ENCODE measurements at regions not wholly inside any gene's neighbourhood (a gene's known extent, or its start where the extent isn't known, plus 50 kb on each side); places are given as distances from the start of the nearest gene placed in this dataset.
"Not testable (repeated sequence)": the region's sequence is repeated elsewhere in the genome, so short reads cannot be mapped to it uniquely, and the experiment has no call there.

DNA sequence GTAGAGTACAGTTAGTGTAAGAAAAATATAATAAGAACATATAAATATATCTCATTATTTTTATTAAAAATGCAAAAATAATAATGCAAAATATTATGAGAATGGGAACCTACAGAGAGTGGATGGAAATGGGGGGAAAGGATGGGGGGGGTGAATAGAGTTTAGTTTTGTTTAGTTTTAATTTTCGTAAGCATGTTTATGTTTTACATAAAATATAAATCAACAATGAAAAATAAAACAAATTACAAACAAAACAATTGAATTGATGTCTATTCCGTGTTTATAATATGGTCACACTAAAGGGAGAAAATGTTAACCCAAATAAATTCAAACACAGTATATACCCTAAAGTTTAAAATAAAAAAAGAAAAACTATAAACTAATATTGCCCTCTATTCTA is 1717.4 kb upstream of the SPRY2 start:
- Histone ChIP-seq H3K27ac (ENCODE audit: low read depth in 2 of 2, low read length in 2 of 2) (no peak overlapping the region), H3K9ac (ENCODE audit: low read length in 3 of 3) (no peak overlapping the region), H3K4me1 (ENCODE audit: control insufficient read depth in 2 of 3, insufficient read depth in 2 of 3, low read depth in 1 of 3, low read length in 3 of 3) (no peaks in the 10 kb centered on the region), H3K9me3 (ENCODE audit: control insufficient read depth in 2 of 3, insufficient read depth in 1 of 3, low read length in 3 of 3) (no peaks in the 10 kb centered on the region), H3K4me3 (ENCODE audit: low read length in 3 of 3) (no peak overlapping the region), H3K27me3 (ENCODE audit: control insufficient read depth, insufficient read depth, low read length) (no peaks in the 10 kb centered on the region), H3K36me3 (ENCODE audit: control insufficient read depth in 2 of 3, insufficient read depth in 3 of 3, low read length in 3 of 3) (no peaks in the 10 kb centered on the region)
- intact Hi-C loops (cut with DNase I): no loop called here
- TF ChIP-seq, protein P1, sequence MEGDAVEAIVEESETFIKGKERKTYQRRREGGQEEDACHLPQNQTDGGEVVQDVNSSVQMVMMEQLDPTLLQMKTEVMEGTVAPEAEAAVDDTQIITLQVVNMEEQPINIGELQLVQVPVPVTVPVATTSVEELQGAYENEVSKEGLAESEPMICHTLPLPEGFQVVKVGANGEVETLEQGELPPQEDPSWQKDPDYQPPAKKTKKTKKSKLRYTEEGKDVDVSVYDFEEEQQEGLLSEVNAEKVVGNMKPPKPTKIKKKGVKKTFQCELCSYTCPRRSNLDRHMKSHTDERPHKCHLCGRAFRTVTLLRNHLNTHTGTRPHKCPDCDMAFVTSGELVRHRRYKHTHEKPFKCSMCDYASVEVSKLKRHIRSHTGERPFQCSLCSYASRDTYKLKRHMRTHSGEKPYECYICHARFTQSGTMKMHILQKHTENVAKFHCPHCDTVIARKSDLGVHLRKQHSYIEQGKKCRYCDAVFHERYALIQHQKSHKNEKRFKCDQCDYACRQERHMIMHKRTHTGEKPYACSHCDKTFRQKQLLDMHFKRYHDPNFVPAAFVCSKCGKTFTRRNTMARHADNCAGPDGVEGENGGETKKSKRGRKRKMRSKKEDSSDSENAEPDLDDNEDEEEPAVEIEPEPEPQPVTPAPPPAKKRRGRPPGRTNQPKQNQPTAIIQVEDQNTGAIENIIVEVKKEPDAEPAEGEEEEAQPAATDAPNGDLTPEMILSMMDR (IDR thresholded peaks at IDR 0.05; ENCODE audit: borderline replicate concordance, extremely low read depth, insufficient read depth): no peak
- DNase-seq: no peak
- no peak for FAIRE-seq

DNA sequence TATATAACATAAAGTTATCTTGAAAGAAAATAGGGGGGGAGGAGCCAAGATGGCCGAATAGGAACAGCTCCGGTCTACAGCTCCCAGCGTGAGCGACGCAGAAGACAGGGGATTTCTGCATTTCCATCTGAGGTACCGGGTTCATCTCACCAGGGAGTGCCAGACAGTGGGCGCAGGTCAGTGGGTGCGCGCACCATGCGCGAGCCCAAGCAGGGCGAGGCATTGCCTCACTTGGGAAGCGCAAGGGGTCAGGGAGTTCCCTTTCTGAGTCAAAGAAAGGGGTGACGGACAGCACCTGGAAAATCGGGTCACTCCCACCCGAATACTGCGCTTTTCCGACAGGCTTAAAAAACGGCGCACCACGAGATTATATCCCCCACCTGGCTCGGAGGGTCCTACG is 1704.4 kb upstream of the SPRY2 start:
- H3K4me3 ChIP-seq (ENCODE audit: low read length in 3 of 3); H3K27me3 ChIP-seq (ENCODE audit: control insufficient read depth, insufficient read depth, low read length); H3K9ac ChIP-seq (ENCODE audit: low read length in 3 of 3); H3K9me3 ChIP-seq (ENCODE audit: control insufficient read depth in 2 of 3, insufficient read depth in 1 of 3, low read length in 3 of 3); H3K27ac ChIP-seq (ENCODE audit: low read depth in 2 of 2, low read length in 2 of 2); H3K36me3 ChIP-seq (ENCODE audit: control insufficient read depth in 2 of 3, insufficient read depth in 3 of 3, low read length in 3 of 3); FAIRE-seq; intact Hi-C loops (cut with DNase I); DNase-seq; H3K4me1 ChIP-seq (ENCODE audit: control insufficient read depth in 2 of 3, insufficient read depth in 2 of 3, low read depth in 1 of 3, low read length in 3 of 3): not testable (repeated sequence)

DNA sequence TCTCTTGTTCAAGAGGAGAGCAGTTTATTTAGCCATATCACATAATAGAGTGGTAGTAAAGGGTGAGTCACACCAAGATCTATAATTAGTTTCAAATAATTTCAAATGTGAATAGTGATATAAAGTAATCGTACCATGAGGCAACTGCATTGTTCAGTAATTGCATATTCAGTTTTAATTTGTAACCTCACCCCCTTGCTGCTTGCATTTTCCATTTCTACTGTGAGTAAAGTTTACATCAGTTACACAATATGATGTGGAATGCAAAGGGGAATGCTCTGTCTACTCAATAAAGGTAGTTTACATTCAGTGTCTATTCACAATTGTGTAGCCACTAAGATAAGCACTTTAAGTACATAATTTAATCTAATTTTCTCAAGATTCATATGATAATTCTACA is 1695.7 kb upstream of the SPRY2 start:
- H3K27me3 ChIP-seq (ENCODE audit: control insufficient read depth, insufficient read depth, low read length): no peaks in the 10 kb centered on the region
- DNase-seq (no peak), FAIRE-seq (no peak)
- no peak overlapping the region for H3K4me3 ChIP-seq (ENCODE audit: low read length in 3 of 3)
- TF ChIP-seq, protein P1 (IDR thresholded peaks at IDR 0.05; ENCODE audit: borderline replicate concordance, extremely low read depth, insufficient read depth): no peak
- no peak overlapping the region for H3K9ac ChIP-seq (ENCODE audit: low read length in 3 of 3)
- H3K4me1 ChIP-seq (ENCODE audit: control insufficient read depth in 2 of 3, insufficient read depth in 2 of 3, low read depth in 1 of 3, low read length in 3 of 3): no peaks in the 10 kb centered on the region
- peaks cover 0 to 2% (median 0%) of the 10 kb centered on the region in 3 donors for H3K9me3 ChIP-seq (ENCODE audit: control insufficient read depth in 2 of 3, insufficient read depth in 1 of 3, low read length in 3 of 3)
- H3K27ac ChIP-seq (ENCODE audit: low read depth in 2 of 2, low read length in 2 of 2): no peak overlapping the region
- no peaks in the 10 kb centered on the region for H3K36me3 ChIP-seq (ENCODE audit: control insufficient read depth in 2 of 3, insufficient read depth in 3 of 3, low read length in 3 of 3)
- intact Hi-C loops (cut with DNase I): no loop called here

DNA sequence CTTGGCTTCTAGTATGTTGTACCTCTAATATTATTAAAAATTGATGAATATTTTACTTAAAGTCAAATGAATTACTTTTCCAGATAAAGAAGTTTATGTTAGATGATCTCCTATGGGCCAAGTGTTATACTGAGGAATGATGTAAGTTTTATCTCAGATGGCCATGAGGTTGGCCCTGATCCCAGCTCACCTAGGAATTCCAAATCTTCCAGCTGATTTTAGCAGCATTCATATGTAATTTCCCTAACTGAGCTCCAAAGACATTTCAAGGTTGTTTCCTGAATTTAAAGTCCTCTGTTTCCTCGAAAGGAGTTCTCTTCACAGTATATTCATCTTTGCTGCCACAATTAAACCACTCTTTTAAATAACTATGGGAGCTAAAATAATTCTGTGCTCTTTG is 1670.4 kb upstream of the SPRY2 start:
- FAIRE-seq (no peak), DNase-seq (no peak)
- TF ChIP-seq, protein P1 (IDR thresholded peaks at IDR 0.05; ENCODE audit: borderline replicate concordance, extremely low read depth, insufficient read depth): no peak
- Histone ChIP-seq H3K9me3 (ENCODE audit: control insufficient read depth in 2 of 3, insufficient read depth in 1 of 3, low read length in 3 of 3) (no peaks in the 10 kb centered on the region), H3K4me3 (ENCODE audit: low read length in 3 of 3) (no peak overlapping the region), H3K36me3 (ENCODE audit: control insufficient read depth in 2 of 3, insufficient read depth in 3 of 3, low read length in 3 of 3) (no peaks in the 10 kb centered on the region), H3K4me1 (ENCODE audit: control insufficient read depth in 2 of 3, insufficient read depth in 2 of 3, low read depth in 1 of 3, low read length in 3 of 3) (no peaks in the 10 kb centered on the region), H3K9ac (ENCODE audit: low read length in 3 of 3) (no peak overlapping the region), H3K27ac (ENCODE audit: low read depth in 2 of 2, low read length in 2 of 2) (no peak overlapping the region), H3K27me3 (ENCODE audit: control insufficient read depth, insufficient read depth, low read length) (no peaks in the 10 kb centered on the region)
- intact Hi-C loops (cut with DNase I): no loop called here
